Dendritic cell treated with granulocyte-macrophage colony-stimulating factor and Interleukin-4, amounts not matched to agents 40 ng/mL and 50 ng/mL, for 4 days (primary cell): ENCODE measurements at regions not wholly inside any gene's neighbourhood (a gene's known extent, or its start where the extent isn't known, plus 50 kb on each side); places are given as distances from the start of the nearest gene placed in this dataset.

Experiments used
- H3K27ac Mint-ChIP-seq: one replicate; pipeline ENCODE4 v1.8.0; 2022; ENCODE audit warnings: mild to moderate bottlenecking, mixed read lengths
- H3K27me3 Mint-ChIP-seq: one replicate; pipeline ENCODE4 v1.8.0; 2022; ENCODE audit warnings: mild to moderate bottlenecking, mixed read lengths
- H3K36me3 Mint-ChIP-seq: one replicate; pipeline ENCODE4 v1.8.0; 2022; ENCODE audit warnings: low read depth, mixed read lengths
- H3K4me1 Mint-ChIP-seq: one replicate; pipeline ENCODE4 v1.8.0; 2022; ENCODE audit warnings: low read depth, mixed read lengths
- H3K4me3 Mint-ChIP-seq: one replicate; pipeline ENCODE4 v1.8.0; 2022; ENCODE audit warnings: mild to moderate bottlenecking, moderate library complexity, mixed read lengths
- H3K9me3 Mint-ChIP-seq: one replicate; pipeline ENCODE4 v1.8.0; 2022; ENCODE audit warnings: mixed read lengths
- intact Hi-C: fragments of 100-400 bp; cut with micrococcal nuclease; formaldehyde crosslinking; loops from one replicate; pipeline ENCODE4 v1.15.0; 2022

DNA sequence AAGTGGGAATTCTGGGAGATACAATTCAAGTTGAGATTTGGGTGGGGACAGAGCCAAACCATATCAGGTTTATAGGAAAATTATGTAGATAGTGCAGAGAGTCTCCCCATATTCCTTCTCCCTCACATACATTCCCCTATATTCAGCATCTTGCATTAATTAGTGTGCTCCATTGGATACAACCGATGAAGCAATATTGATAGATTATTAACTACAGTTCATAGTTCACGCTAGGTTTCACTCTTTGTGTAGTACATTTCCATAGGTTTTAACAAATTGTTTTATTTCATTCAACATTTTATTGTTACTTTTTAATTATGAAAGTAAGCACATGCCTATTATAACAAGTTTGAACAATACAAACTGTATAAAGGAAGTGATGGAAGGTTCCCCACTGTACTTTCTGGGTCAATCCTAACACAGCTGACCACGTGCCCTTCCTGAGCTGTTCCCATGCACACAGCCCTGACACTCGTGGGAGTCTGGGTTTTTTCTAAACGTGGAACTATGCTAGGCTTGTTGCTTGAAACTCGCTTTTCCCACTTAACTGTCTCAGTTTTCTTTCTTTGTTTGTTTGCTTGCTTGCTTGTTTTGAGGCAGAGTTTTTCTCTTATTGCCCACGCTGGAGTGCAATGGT is 116.8 kb upstream of the TMPRSS2 start:
- no peak overlapping the region for H3K27ac Mint-ChIP-seq
- H3K27me3 Mint-ChIP-seq, result peaks cover 34% of the 10 kb centered on the region
- peaks cover 5% of the 10 kb centered on the region for H3K4me1 Mint-ChIP-seq
- intact Hi-C loops, result no loop called here
- no peaks in the 10 kb centered on the region for H3K36me3 Mint-ChIP-seq
- H3K4me3 Mint-ChIP-seq, result no peak overlapping the region
- peaks cover 10% of the 10 kb centered on the region for H3K9me3 Mint-ChIP-seq

DNA sequence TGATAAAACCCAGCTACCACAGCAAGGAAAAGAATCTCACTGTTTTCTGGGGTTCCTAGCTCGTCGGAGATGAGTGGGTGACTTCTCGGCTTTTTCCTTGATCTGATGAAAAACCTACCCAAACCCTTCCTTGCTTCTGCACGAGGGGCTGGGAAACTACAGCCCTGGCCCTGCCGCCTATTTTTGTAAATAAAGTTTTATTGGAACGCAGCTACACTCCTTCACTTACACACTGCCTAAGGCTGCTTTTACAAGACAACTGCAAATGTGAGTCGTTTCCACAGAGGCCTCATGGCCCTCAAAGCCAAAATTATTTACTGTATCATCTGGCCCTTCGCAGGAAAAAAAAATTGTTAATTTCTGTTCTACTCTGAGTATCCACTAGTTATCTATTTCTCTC is 116.0 kb upstream of the TMPRSS2 start:
- Mint-ChIP-seq H3K27ac (no peak overlapping the region), H3K4me3 (no peak overlapping the region), H3K9me3 (peaks cover 10% of the 10 kb centered on the region), H3K36me3 (no peaks in the 10 kb centered on the region), H3K4me1 (peaks cover 5% of the 10 kb centered on the region), H3K27me3 (peaks cover 34% of the 10 kb centered on the region)
- intact Hi-C loops, result no loop called here

DNA sequence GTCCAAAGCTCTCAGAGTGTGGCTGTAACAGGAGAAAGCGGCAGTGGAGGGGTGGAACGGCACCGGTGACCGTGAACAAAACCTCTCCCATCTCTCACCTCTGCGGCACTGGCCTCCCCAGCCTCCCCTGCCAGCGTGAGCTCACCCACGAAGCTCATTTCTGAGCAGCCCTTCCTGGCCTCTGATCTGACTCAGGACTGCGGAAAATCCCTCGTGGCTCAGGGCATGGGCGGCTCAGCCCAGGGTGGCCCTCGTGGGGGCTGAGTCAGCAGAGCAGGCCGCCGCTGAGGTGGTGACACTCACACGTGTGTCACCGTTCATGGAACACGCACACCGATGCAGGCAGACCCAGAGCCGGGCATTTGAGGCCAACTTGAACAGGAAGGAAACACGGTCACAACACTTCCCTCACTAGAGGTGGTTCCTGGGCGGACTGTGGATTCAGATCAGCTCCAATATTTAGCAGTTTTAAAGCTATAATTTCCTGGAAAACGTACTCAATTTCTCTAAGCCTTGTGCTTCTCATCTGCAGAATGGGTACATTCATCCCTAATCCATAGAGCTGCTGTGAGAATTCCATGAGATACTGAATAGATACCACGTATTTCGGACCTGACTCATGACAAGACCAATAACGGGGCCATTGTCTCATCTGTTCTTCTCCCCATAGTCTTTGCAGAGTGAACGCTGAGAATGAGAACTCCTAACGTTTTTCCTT is 115.0 kb upstream of the TMPRSS2 start:
- Mint-ChIP-seq H3K9me3 (peaks cover 10% of the 10 kb centered on the region), H3K4me3 (no peak overlapping the region), H3K36me3 (no peaks in the 10 kb centered on the region), H3K4me1 (peaks cover 5% of the 10 kb centered on the region), H3K27ac (no peak overlapping the region), H3K27me3 (peaks cover 34% of the 10 kb centered on the region)
- intact Hi-C loops, result no loop called here

DNA sequence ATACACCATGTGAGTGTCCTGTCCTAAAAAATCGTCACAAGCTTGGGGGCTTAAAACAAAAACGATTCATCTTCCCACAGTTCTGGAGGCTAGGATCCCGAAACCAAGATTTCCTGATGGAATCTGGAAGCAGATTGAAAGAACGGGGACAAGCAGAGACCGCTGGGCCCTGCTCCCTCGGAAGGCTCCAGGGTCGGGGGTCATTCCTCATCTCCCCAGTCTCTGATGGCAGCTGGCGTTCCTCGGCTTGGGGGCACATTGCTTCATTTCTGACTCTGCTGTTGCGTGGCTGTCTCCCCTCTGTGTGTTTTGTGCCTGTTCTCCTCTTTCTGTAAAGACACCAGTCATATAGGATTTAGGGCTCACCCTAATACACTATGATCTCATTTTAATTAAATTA is 114.2 kb upstream of the TMPRSS2 start:
- intact Hi-C loops, result no loop called here
- Mint-ChIP-seq H3K4me3 (no peak overlapping the region), H3K27ac (no peak overlapping the region), H3K27me3 (peaks cover 29% of the 10 kb centered on the region), H3K4me1 (peaks cover 5% of the 10 kb centered on the region), H3K36me3 (no peaks in the 10 kb centered on the region), H3K9me3 (peaks cover 10% of the 10 kb centered on the region)

DNA sequence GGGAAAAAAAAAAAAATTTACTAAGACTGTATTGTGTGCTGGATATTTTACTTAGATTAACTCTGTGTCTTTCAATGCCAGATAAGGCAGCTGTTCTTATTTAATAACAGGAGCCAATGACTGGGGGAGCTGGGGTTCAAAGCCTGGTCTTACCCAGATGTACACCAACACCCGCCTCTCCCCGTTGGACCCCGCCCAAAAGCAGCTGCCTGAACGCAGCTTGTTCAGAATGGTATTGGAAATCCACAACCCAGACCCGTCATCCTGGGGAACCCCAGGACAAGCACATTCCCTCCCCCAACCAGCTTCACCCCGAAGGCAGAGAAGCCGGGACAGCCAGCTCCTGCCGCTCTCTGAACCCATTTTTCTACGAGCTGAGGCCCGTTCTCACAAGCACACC is 113.6 kb upstream of the TMPRSS2 start:
- Mint-ChIP-seq H3K36me3 (no peaks in the 10 kb centered on the region), H3K4me1 (peaks cover 5% of the 10 kb centered on the region), H3K27me3 (peaks cover 28% of the 10 kb centered on the region), H3K4me3 (no peak overlapping the region), H3K9me3 (peaks cover 10% of the 10 kb centered on the region), H3K27ac (no peak overlapping the region)
- intact Hi-C loops, result no loop called here

DNA sequence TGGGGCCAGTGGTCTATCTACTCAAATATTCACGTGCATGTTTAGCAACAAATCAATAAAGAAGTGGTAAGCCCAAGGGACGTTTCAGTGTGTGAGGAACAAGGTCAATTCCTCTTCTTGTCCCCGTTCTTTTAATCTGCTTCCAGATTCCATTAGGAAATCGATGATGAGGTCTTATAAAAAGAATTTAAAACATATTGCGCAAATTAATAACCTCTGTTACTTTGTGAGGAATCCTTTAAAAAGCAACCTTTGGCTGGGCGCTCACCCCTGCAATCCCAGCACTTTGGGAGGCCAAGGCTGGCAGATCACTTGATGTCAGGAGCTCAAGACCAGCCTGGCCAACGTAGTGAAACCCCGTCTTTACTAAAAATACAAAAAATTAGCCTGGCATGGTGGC is 113.0 kb upstream of the TMPRSS2 start:
- Mint-ChIP-seq H3K4me1 (peaks cover 5% of the 10 kb centered on the region), H3K9me3 (peaks cover 10% of the 10 kb centered on the region), H3K27me3 (peaks cover 30% of the 10 kb centered on the region), H3K27ac (no peak overlapping the region), H3K4me3 (no peak overlapping the region), H3K36me3 (no peaks in the 10 kb centered on the region)
- intact Hi-C loops, result no loop called here

DNA sequence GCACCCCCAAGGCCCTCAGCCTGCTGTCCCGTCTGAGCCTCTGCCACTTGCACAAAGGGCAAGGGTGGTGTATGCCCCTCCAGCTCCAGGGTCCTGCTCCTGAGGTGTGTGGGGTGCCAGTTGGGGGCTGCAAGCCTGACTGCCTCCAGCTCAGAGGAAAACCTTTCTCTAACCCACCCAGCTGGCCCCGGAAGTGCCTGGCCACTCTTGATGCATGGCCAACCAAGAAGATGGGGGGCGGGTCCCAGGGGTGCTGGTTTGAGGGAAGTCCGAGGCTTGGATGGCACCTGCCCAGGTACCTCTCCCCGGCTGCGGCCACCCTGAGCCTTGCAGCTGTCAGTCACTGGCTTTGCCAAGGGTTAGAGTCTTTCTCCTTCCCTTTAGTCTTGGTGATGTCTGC is 112.6 kb upstream of the TMPRSS2 start:
- Mint-ChIP-seq H3K27me3 (peaks cover 26% of the 10 kb centered on the region), H3K4me1 (peaks cover 5% of the 10 kb centered on the region), H3K4me3 (no peak overlapping the region), H3K9me3 (peaks cover 10% of the 10 kb centered on the region), H3K36me3 (no peaks in the 10 kb centered on the region), H3K27ac (no peak overlapping the region)
- intact Hi-C loops, result no loop called here

DNA sequence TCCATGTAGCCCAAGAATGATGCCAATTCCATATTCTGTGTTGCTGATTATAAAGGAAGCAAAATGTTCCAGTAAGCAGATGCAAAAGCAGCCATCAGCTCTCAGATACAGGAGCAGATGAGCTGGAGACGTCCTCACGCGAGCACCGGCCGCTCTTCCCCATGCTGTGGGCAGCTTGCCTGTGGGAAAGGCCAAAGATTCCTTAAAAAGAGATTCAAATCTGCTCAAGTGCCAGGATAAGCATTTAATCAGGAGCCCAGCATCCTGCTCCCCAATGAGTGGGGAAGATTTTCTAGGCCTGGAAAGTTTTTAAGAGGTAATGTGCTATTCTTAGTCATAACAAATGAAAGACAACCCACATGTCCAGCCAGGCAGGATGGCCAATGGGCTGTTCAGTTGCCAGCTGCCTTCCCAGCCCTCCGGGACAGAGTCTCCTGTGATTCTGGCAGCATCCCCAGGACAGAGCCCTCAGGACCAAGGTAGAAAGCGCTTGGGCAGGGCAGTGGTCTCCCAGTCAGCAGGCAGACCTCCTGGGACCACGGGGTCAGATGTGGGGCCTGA is 108.2 kb upstream of the TMPRSS2 start:
- Mint-ChIP-seq H3K9me3 (no peaks in the 10 kb centered on the region), H3K27me3 (peaks cover 28% of the 10 kb centered on the region), H3K4me3 (no peak overlapping the region), H3K27ac (no peak overlapping the region), H3K36me3 (no peaks in the 10 kb centered on the region), H3K4me1 (no peaks in the 10 kb centered on the region)
- intact Hi-C loops, result loop anchor here (10.0 kb wide), 1 partner anchor 499 kb away; no protein-coding TSS in a partner anchor

DNA sequence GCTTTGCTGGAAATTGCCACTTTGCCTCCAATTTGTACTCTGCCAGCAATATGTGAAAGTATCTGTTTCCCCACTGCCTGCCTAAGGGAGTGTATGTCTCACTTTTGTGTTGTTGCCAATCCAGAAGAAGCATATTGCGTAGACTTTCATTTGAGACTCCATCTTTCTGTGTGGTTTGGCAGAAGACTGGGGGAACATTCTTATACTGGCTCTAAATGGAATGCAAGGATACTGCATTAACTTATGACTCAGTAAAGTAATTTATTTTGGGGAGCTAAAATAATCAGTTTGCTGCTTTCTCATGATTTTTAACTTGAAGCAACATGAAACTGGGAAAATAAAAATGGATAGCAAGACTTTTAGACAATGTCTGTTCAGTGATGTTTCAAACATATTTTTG is 107.7 kb upstream of the TMPRSS2 start:
- Mint-ChIP-seq H3K4me3 (no peak overlapping the region), H3K36me3 (no peaks in the 10 kb centered on the region)
- intact Hi-C loops, result loop anchor here (10.0 kb wide), 1 partner anchor 499 kb away; no protein-coding TSS in a partner anchor

DNA sequence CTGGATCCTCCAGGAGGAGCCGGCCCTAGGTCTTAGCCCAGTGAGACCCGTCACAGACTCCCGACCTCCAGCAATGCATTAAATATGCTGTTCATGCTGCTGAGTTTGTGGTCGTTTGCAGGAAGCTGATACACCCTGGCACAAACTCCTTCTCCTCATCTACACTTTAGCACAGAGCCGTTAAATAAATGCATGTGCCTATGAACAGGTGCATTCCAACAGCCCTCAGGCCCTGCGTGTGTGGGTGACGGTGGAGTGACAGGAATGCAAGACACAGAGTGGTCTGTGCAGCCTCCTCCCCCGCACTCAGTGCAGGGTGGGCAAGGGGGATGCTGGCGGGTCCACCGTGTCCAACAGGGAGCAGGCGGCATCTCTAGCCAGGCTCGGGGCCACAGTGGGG is 106.6 kb upstream of the TMPRSS2 start:
- no peaks in the 10 kb centered on the region for H3K9me3 Mint-ChIP-seq
- no peak overlapping the region for H3K27ac Mint-ChIP-seq
- H3K4me3 Mint-ChIP-seq, result no peak overlapping the region
- no peaks in the 10 kb centered on the region for H3K4me1 Mint-ChIP-seq
- intact Hi-C loops, result loop anchor here (5.0 to 10.0 kb wide), 2 partner anchors 332 to 500 kb away; no protein-coding TSS in a partner anchor
- no peaks in the 10 kb centered on the region for H3K36me3 Mint-ChIP-seq
- peaks cover 37% of the 10 kb centered on the region for H3K27me3 Mint-ChIP-seq

More for the DNA sequence above, 107.7 kb upstream of the TMPRSS2 start:
- Mint-ChIP-seq H3K27me3 (peaks cover 31% of the 10 kb centered on the region), H3K27ac (no peak overlapping the region), H3K9me3 (no peaks in the 10 kb centered on the region), H3K4me1 (no peaks in the 10 kb centered on the region)

DNA sequence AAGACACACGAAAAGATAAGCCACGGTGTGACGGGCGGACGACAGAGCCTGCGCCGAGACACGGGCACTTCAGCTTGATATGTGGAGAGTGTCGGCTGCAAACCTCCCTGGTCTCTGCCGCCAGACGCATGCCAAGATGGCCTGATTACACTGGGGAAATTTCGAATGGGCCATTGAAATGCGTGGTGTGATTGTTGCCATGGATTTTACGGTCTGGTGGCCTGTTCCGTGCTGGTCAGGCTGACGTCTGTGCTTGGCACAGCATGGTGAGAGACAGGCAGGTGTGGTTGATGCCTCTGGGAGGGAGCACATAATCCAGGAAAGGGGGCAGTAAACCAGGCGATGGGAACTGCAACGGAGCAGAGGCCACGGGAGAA is 105.6 kb upstream of the TMPRSS2 start:
- H3K27ac Mint-ChIP-seq, result no peak overlapping the region
- peaks cover 38% of the 10 kb centered on the region for H3K27me3 Mint-ChIP-seq
- intact Hi-C loops, result loop anchor here (5.0 to 10.0 kb wide), 2 partner anchors 331 to 501 kb away; no protein-coding TSS in a partner anchor
- H3K9me3 Mint-ChIP-seq, result no peaks in the 10 kb centered on the region
- no peaks in the 10 kb centered on the region for H3K4me1 Mint-ChIP-seq
- H3K4me3 Mint-ChIP-seq, result no peak overlapping the region
- no peaks in the 10 kb centered on the region for H3K36me3 Mint-ChIP-seq

DNA sequence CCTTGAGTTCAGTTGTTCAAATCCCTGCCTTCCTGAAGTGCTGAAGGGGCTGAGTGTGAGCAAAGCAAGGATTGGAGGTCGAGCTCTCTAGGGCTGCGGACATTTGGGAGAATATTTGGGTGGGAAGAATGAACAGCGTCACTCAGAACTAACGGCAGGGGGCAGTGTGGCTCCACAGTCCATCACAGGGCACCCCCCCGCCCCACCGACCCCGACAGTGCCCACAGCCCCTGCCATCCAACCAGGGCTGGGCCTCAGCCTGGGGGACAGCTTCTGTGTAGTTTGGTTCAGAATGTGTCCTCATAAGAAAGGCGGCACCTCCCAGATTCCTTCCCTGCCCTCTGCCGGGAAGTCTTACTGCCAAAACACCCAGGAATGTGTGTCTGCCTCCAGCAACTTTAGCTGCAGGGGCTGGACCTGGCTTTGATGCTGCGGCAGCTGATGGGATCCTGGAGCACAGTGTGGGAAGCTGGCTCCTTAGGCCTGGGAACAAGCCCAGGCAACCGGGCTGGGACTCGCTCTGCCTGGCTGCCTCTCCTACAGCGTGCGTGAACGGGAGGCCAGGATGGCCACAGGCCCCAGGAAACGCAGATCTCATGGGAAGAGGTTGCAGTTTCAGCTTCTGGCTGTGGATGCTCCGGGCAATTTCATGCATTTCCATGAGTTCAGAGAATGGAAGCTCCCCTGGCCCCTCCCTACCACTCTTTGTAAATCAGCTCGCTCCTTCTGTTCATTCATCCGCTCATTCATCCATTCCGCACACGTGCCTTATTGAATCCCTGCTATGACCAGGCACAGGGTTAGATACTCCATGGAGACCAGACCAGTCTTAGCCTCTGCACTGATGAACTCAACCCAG is 104.9 kb upstream of the TMPRSS2 start:
- intact Hi-C loops, result loop anchor here (5.0 to 10.0 kb wide), 2 partner anchors 331 to 502 kb away; no protein-coding TSS in a partner anchor
- Mint-ChIP-seq H3K27me3 (peaks cover 38% of the 10 kb centered on the region), H3K4me1 (peaks cover 4% of the 10 kb centered on the region), H3K27ac (no peak overlapping the region), H3K36me3 (no peaks in the 10 kb centered on the region), H3K9me3 (no peaks in the 10 kb centered on the region), H3K4me3 (no peak overlapping the region)

DNA sequence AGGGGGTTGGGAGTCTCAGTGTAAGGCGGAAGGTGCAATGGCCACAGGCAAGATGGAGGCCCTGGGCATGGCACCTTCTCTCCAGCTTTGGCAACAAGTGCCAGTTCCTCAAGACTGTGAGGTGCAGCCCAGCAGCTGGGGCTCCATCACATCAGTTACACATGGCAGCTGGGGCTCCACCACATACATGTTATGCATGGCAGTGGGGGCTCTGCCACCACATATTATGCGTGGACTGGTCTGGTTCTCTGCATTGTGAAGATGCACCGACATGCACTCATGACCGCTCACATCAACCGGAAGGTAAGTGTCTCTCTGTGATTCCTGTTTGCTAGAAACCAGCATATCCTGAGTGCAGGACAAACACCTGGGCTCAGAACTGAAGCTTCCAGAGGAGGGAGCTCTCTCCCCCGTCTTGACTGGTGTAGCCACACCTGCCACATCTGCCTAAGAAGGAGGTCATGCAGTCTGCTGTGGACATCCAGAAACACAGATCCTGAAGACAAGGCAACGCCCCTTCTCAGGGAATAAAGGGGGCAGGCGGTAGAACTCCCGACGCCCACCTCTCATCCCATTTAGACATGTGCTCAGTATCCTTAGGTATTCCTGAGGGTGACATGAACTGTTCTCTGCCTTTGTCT is 104.1 kb upstream of the TMPRSS2 start:
- H3K36me3 Mint-ChIP-seq, result no peaks in the 10 kb centered on the region
- intact Hi-C loops, result loop anchor here (2.0 to 10.0 kb wide), 3 partner anchors 205 to 503 kb away; no protein-coding TSS in a partner anchor
- H3K27me3 Mint-ChIP-seq, result peaks cover 38% of the 10 kb centered on the region
- no peak overlapping the region for H3K4me3 Mint-ChIP-seq
- no peaks in the 10 kb centered on the region for H3K9me3 Mint-ChIP-seq
- peaks cover 4% of the 10 kb centered on the region for H3K4me1 Mint-ChIP-seq
- no peak overlapping the region for H3K27ac Mint-ChIP-seq
